HG03025 (cell line): ENCODE measurements at regions not wholly inside any gene's neighbourhood (a gene's known extent, or its start where the extent isn't known, plus 50 kb on each side); places are given as distances from the start of the nearest gene placed in this dataset.

Experiments
- ATAC-seq: cut with Tn5 transposase; IDR thresholded peaks from one replicate; pipeline ENCODE4 v1.9.1; 2021; ENCODE audit warnings: mild to moderate bottlenecking, moderate library complexity; ENCODE audit not compliant: unreplicated experiment, low FRiP score

GRCh38 chr17:79303641-79304205 is 229.1 kb downstream of the ENGASE start:
- no peak for ATAC-seq

- ATAC-seq: no peak
These were observed 226.8 kb downstream of the ENGASE start for GRCh38 chr17:79301469-79301868.

GRCh38 chr17:79299349-79299748 is 224.7 kb downstream of the ENGASE start:
- no peak for ATAC-seq

GRCh38 chr17:79298799-79299198 is 224.2 kb downstream of the ENGASE start:
- ATAC-seq: no peak

- ATAC-seq: no peak
These were observed 221.6 kb downstream of the ENGASE start for GRCh38 chr17:79296243-79296642.

GRCh38 chr17:79295307-79295706 is 220.7 kb downstream of the ENGASE start:
- no peak for ATAC-seq

- no peak for ATAC-seq
These were observed 219.9 kb downstream of the ENGASE start for GRCh38 chr17:79294459-79295071.

GRCh38 chr17:79292501-79292900 is 217.9 kb downstream of the ENGASE start:
- no peak for ATAC-seq

GRCh38 chr17:79291391-79291790 is 216.8 kb downstream of the ENGASE start:
- ATAC-seq: no peak

GRCh38 chr17:79290726-79291125 is 216.1 kb downstream of the ENGASE start:
- no peak for ATAC-seq

- ATAC-seq: no peak
These were observed 214.3 kb downstream of the ENGASE start for GRCh38 chr17:79288950-79289349.

- no peak for ATAC-seq
These were observed 211.8 kb downstream of the ENGASE start for GRCh38 chr17:79286440-79286839.

- no peak for ATAC-seq
These were observed 211.3 kb downstream of the ENGASE start for GRCh38 chr17:79285973-79286372.

GRCh38 chr17:79282294-79282693 is 207.7 kb downstream of the ENGASE start:
- no peak for ATAC-seq

GRCh38 chr17:79281803-79282202 is 207.2 kb downstream of the ENGASE start:
- no peak for ATAC-seq

GRCh38 chr17:79280866-79281572 is 206.4 kb downstream of the ENGASE start:
- ATAC-seq: no peak

GRCh38 chr17:79280010-79280409 is 205.4 kb downstream of the ENGASE start:
- no peak for ATAC-seq

GRCh38 chr17:79279320-79279719 is 204.7 kb downstream of the ENGASE start:
- no peak for ATAC-seq

GRCh38 chr17:79276821-79277220 is 202.2 kb downstream of the ENGASE start:
- no peak for ATAC-seq

- no peak for ATAC-seq
These were observed 199.0 kb downstream of the ENGASE start for GRCh38 chr17:79273660-79274059.

- ATAC-seq: no peak
These were observed 198.1 kb downstream of the ENGASE start for GRCh38 chr17:79272666-79273219.

- no peak for ATAC-seq
These were observed 197.6 kb downstream of the ENGASE start for GRCh38 chr17:79272220-79272619.
